HG02970 (cell line): ENCODE measurements at regions not wholly inside any gene's neighbourhood (a gene's known extent, or its start where the extent isn't known, plus 50 kb on each side); places are given as distances from the start of the nearest gene placed in this dataset.
"Not testable (repeated sequence)": the region's sequence is repeated elsewhere in the genome, so short reads cannot be mapped to it uniquely, and the experiment has no call there.

Source experiments
- ATAC-seq: cut with Tn5 transposase; IDR thresholded peaks from one replicate; pipeline ENCODE4 v1.9.1; 2021; ENCODE audit warnings: mild to moderate bottlenecking, moderate library complexity, moderate number of reproducible peaks; ENCODE audit not compliant: unreplicated experiment, low FRiP score

GRCh38 chr3:104906001-104906639 lies 460.6 kb upstream of the ALCAM start:
- no peak for ATAC-seq

DNA sequence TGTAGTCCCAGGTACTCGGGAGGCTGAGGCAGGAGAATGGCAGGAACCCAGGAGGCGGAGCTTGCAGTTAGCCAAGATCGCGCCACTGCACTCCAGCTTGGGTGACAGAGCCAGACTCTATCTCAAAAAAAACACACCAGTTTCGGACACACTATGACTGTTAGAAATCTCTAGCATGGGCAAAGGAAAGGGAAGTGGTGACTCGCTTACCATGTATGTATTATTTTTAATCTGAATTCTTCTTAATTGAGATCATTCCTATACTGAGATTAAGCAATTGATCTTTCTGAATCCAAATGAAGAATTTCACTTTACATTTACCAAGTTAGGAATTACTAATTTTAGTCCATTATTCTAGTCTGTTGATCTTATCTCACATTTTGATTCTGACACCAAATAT lies 459.2 kb upstream of the ALCAM start:
- no peak for ATAC-seq

GRCh38 chr3:104908761-104909160 lies 457.9 kb upstream of the ALCAM start:
- no peak for ATAC-seq

DNA sequence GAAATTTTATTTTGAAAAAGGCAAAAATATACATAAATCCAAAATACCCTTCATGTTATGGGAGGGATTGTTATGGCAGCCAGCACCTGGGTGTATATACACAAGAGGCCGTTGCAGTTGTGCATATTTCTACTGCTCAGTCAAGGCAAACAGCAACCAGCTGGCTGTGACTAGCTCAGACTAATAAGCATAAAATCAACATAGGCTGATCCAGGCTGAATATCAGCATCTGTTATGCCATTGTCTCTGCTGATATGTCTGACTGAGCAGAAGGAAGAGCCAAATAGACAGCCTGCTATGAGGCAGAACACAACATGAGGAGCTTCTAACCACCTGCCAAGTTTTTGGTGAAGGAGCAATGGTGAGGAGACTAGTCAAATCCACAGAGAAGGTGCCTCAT lies 457.5 kb upstream of the ALCAM start:
- ATAC-seq, result no peak

- no peak for ATAC-seq
These were observed 457.0 kb upstream of the ALCAM start for GRCh38 chr3:104909721-104910120.

GRCh38 chr3:104911376-104911775 lies 455.3 kb upstream of the ALCAM start:
- no peak for ATAC-seq

DNA sequence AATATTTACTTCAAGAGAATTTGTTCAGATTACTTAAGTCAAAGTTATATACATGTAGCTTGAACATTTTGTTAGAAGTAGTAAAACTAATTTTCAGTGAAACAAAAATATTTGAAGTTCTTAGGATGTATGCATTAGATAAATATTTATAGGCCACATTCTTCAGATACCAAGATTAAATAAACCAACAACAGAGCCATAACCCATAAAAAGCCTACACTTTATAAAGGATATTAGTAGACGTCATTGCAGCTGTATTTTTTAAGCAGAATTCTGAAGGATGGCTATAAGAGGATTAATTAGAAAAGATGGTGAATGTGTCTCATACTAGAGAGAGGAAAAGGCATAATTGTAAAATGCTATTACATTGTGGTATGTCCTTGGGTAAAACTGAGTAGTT lies 449.7 kb upstream of the ALCAM start:
- ATAC-seq, result no peak

GRCh38 chr3:104920512-104920911 lies 446.2 kb upstream of the ALCAM start:
- ATAC-seq, result no peak

GRCh38 chr3:104933972-104934371 lies 432.7 kb upstream of the ALCAM start:
- ATAC-seq, result no peak

- ATAC-seq, result no peak
These were observed 431.1 kb upstream of the ALCAM start for GRCh38 chr3:104935613-104936012.

GRCh38 chr3:104939196-104939595 lies 427.5 kb upstream of the ALCAM start:
- ATAC-seq, result no peak

DNA sequence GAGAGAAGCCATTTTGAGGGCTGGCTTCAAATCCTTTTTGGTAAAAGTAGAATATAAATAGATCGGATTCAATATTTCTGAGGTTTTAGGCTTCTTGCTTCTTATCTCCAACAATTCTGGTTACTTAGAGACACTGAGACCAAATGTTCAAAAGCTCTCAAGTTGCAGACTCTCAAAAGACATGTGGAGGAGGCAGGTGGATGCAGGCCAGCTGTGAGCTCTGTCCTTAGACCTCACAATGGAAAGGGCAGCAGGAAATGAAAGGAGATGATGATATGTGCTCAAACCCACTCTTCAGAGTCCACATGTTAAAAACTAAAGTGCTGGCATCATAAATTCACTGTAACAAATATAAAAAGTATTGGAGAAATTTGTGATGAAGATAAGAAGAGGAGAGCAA lies 424.9 kb upstream of the ALCAM start:
- no peak for ATAC-seq

DNA sequence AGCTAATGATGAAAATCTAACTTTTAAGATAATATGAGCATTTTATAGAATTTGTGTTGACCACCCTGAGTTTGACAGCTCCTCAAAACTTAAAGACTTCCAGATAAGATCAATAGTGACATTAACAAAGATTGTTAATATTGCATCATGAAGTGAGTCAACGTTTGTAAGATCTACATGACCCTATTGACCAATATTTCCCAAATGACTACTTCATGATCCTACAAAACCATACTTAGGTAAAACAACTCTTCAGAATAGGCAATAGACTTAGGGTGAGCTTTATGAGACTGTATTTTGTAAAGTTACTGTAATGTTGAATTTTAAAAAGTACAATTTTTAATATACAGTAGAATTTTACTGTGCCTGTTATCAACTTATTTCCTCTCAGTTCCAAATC lies 422.7 kb upstream of the ALCAM start:
- ATAC-seq, result no peak

GRCh38 chr3:104947943-104948342 lies 418.8 kb upstream of the ALCAM start:
- ATAC-seq, result no peak

DNA sequence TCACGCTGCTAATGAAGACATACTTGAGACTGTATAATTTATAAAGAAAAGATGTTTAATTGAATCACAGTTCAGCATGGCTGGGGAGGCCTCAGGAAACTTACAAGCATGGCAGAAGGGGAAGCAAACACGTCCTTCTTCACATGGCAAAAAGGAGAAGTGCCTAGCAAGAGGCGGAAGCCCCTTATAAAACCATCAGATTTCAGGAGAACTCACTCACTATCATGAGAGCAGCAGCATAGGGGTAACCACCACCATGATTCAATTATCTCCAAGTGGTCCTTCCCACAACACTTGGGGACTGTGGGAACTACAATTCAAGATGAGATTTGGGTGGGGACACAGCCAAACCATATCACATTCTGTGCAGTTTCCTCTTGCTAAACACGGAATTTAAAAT lies 416.9 kb upstream of the ALCAM start:
- not testable (repeated sequence) for ATAC-seq

- ATAC-seq, result no peak
These were observed 415.3 kb upstream of the ALCAM start for GRCh38 chr3:104951426-104951825.

DNA sequence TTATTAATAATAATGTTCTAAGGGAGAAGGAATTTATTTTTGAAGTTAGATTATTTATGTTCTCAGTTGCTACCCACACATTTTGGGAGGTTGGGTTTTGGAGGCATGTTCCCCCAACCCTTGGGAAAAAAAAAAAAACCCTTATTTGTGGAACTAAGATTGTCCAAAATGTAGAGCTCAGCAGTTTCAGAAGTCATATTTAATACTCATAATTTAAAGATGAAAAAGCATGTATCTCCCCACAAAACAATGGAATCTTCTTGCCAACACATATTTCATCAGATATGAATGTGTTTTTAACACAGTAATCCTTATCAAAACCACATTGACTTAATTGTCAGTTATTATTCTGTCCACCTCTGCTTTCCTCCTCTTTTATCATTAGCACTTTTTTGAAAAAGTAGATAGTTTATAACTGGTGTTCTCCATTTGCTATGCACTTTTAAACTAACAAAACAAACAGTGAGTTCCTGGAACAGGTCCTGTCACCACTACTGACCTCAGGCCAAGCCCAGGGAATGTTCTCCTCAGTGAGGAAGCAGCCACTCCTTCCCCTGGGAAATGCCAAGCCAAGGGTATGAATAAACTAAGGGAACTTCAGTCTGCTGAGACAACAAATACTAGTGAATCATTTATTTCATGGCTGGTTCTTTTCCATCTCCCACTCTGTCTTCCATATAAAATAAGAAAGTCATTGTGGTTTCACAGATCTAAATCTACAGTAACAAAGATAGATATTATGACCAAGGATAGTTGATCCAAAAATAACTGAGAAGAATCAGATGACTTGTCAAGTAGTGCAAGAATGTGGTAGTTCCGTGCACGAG lies 414.4 kb upstream of the ALCAM start:
- ATAC-seq, result no peak

- ATAC-seq, result no peak
These were observed 409.9 kb upstream of the ALCAM start for GRCh38 chr3:104956620-104957345.

DNA sequence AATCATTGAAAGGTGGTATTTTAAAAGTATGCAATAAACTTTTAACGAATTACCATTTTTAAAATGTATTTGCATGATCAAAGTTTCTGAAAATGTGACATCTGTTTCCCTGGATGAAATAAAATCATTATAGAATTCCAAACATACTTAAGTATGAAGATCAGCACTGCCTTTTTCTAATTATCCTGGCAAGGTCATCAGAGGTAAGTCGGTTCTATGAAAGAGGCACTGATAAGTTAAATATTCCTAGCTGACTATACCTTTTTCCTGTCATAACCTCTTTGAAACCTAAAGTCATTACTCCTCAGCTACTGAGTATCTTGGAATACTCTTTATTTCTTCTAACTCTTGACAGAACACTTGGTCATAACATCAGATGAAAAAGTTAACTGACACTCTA lies 406.1 kb upstream of the ALCAM start:
- ATAC-seq, result no peak

DNA sequence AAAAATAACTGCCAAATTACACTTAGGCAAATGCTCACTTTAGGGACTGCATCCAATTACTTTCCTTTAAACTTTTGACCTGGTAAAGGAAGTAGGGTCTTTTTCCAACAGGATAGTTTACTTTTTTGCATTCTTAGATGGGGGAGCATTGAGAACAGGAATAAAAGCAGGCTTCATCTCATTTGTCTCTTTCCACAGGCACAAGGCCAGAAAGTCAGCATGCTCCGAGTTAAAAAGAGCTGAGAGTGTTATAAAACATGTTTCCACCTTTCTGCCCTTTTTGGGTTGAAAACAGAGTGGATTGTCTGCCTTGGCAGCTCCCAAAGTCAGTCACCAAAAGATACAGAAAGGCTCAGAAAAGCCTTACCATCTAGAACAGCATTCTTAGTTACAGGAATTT lies 404.9 kb upstream of the ALCAM start:
- no peak for ATAC-seq

GRCh38 chr3:104974316-104974715 lies 392.4 kb upstream of the ALCAM start:
- no peak for ATAC-seq
